HCT116 (cell line): ENCODE measurements at regions not wholly inside any gene's neighbourhood (a gene's known extent, or its start where the extent isn't known, plus 50 kb on each side); places are given as distances from the start of the nearest gene placed in this dataset.

Experiments
- EZH2phosphoT487 ChIP-seq: fragments of 200-600 bp; IDR thresholded peaks from 2 replicates; pipeline ENCODE4 v1.6.1; 2018; ENCODE audit warnings: antibody characterized with exemption, borderline replicate concordance
- SRF ChIP-seq: IDR thresholded peaks from 2 replicates; pipeline ENCODE4 v1.6.1; 2012; ENCODE audit warnings: low read depth
- TF ChIP-seq, protein P1 (sequence below): IDR thresholded peaks from 2 replicates; pipeline ENCODE4 v1.6.1; 2012

- TF ChIP-seq SRF (no peak), EZH2phosphoT487 (no peak)
- TF ChIP-seq, protein P1, sequence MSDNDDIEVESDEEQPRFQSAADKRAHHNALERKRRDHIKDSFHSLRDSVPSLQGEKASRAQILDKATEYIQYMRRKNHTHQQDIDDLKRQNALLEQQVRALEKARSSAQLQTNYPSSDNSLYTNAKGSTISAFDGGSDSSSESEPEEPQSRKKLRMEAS: no peak
Observed at GRCh38 chr12:70971001-70971794, 50.7 kb upstream of the PTPRR start (continued).
